GM23248 (cell line): ENCODE measurements at regions not wholly inside any gene's neighbourhood (a gene's known extent, or its start where the extent isn't known, plus 50 kb on each side); places are given as distances from the start of the nearest gene placed in this dataset.
"Not testable (repeated sequence)": the region's sequence is repeated elsewhere in the genome, so short reads cannot be mapped to it uniquely, and the experiment has no call there.

ENCODE experiments used
- DNase-seq: peaks from one replicate; pipeline ENCODE4 v3.0.0-alpha.2; 2015
- H2AFZ ChIP-seq: fragments of 200-600 bp; sonication (generic); 2 replicates; pipeline ENCODE4 v1.6.1; 2016; ENCODE audit warnings: antibody characterized with exemption
- H3F3A ChIP-seq: fragments of 200-600 bp; sonication (generic); 2 replicates; pipeline ENCODE4 v1.6.1; 2016; ENCODE audit warnings: mild to moderate bottlenecking, antibody characterized with exemption, mixed run types; ENCODE audit not compliant: insufficient read depth
- H3K27ac ChIP-seq: fragments of 200-600 bp; sonication (generic); 2 replicates; pipeline ENCODE4 v1.5.1; 2016; ENCODE audit warnings: mild to moderate bottlenecking
- H3K27me3 ChIP-seq: fragments of 200-600 bp; sonication (generic); replicated peaks from 2 replicates; pipeline ENCODE4 v1.6.1; 2016; ENCODE audit warnings: mild to moderate bottlenecking; ENCODE audit not compliant: insufficient read depth
- H3K36me3 ChIP-seq: fragments of 200-600 bp; sonication (generic); 2 replicates; pipeline ENCODE4 v1.6.1; 2016; ENCODE audit warnings: low read depth, mild to moderate bottlenecking
- H3K4me1 ChIP-seq: fragments of 200-600 bp; sonication (generic); 2 replicates; pipeline ENCODE4 v1.6.1; 2016; ENCODE audit warnings: mild to moderate bottlenecking; ENCODE audit not compliant: insufficient read depth
- H3K4me2 ChIP-seq: fragments of 200-600 bp; sonication (generic); one replicate; pipeline ENCODE4 v1.6.1; 2016; ENCODE audit warnings: mild to moderate bottlenecking; ENCODE audit not compliant: unreplicated experiment
- H3K4me3 ChIP-seq: fragments of 200-600 bp; sonication (generic); 2 replicates; pipeline ENCODE4 v1.5.1; 2016; ENCODE audit warnings: mild to moderate bottlenecking
- H3K79me2 ChIP-seq: fragments of 200-600 bp; sonication (generic); 2 replicates; pipeline ENCODE4 v1.6.1; 2016; ENCODE audit warnings: mild to moderate bottlenecking; ENCODE audit not compliant: insufficient read depth
- H3K9ac ChIP-seq: fragments of 200-600 bp; sonication (generic); 2 replicates; pipeline ENCODE4 v1.6.1; 2016; ENCODE audit warnings: mild to moderate bottlenecking
- H3K9me2 ChIP-seq: fragments of 200-600 bp; sonication (generic); 2 replicates; pipeline ENCODE4 v1.6.1; 2016; ENCODE audit warnings: mixed run types, mild to moderate bottlenecking, moderate library complexity; ENCODE audit not compliant: insufficient read depth
- H3K9me3 ChIP-seq: fragments of 200-600 bp; sonication (generic); one replicate; pipeline ENCODE4 v1.6.1; 2017; ENCODE audit warnings: low read depth
- H4K20me1 ChIP-seq: fragments of 200-600 bp; sonication (generic); 2 replicates; pipeline ENCODE4 v1.6.0; 2016; ENCODE audit not compliant: insufficient read depth
- EZH2 ChIP-seq: fragments of 200-600 bp; sonication (generic); IDR thresholded peaks from 2 replicates; pipeline ENCODE4 v1.6.1; 2018; ENCODE audit warnings: antibody characterized with exemption, mild to moderate bottlenecking; ENCODE audit not compliant: insufficient read depth, poor library complexity, severe bottlenecking
- EZH2phosphoT487 ChIP-seq: fragments of 200-600 bp; sonication (generic); IDR thresholded peaks from 2 replicates; pipeline ENCODE4 v1.6.1; 2018; ENCODE audit warnings: antibody characterized with exemption, moderate library complexity, mild to moderate bottlenecking, low read depth; ENCODE audit not compliant: insufficient read depth
- WGBS, 2 experiments: methylation state at CpG; one replicate each; pipeline ENCODE4 v1.1.6; 2015 to 2017; ENCODE audit warnings: low lambda C conversion rate in 2 of 2, low coverage in 1 of 2; ENCODE audit errors: missing lambda C conversion rate in 2 of 2; 5-methylcytosine and 5-hydroxymethylcytosine counted together
- in situ Hi-C: fragments of 300-500 bp; cut with MboI; formaldehyde crosslinking; loops from 2 replicates; pipeline ENCODE4 v1.15.0; 2020

- TF ChIP-seq EZH2, result no peak
- TF ChIP-seq EZH2phosphoT487, result no peak
- no peaks in the 10 kb centered on the region for H4K20me1 ChIP-seq
- no peak overlapping the region for H3K4me2 ChIP-seq
- no peaks in the 10 kb centered on the region for H3K36me3 ChIP-seq
- H3K9ac ChIP-seq, result no peak overlapping the region
- H2AFZ ChIP-seq, result no peak overlapping the region
- in situ Hi-C loops, result no loop called here
- H3K4me1 ChIP-seq, result peaks cover 16% of the 10 kb centered on the region
- H3K4me3 ChIP-seq, result no peak overlapping the region
- WGBS, 2 experiments, result 94 to 97% methylated on average over 2 of the region's 2 CpGs
- H3F3A ChIP-seq, result peaks cover 4% of the 10 kb centered on the region
- no peak for DNase-seq
- no peak overlapping the region for H3K27ac ChIP-seq
- H3K79me2 ChIP-seq, result no peaks in the 10 kb centered on the region
- H3K27me3 ChIP-seq, result no peaks in the 10 kb centered on the region
- H3K9me3 ChIP-seq, result no peaks in the 10 kb centered on the region
- no peaks in the 10 kb centered on the region for H3K9me2 ChIP-seq
Measured at GRCh38 chr6:25199544-25199943, 79.6 kb upstream of the CARMIL1 start.

DNA sequence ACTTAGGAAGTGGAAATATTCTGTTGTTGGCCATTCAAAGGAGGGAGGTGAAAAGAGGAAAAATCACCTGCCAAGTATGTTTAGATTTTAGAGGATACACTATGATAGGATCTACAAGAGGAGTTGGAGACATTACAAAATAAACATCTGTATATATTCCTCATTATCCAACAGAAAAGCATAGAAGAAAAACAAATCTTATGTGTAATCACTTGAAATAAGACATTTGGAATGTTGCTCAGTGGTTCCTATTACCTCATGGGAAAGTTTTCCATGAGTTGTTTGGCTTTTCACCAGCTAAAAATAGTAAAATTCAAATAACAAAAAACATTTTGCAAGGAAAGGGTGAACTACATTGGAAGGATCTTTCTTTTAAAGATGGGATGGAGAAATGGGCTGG, 76.7 kb upstream of the CARMIL1 start:
- H3K9ac ChIP-seq, result no peak overlapping the region

DNA sequence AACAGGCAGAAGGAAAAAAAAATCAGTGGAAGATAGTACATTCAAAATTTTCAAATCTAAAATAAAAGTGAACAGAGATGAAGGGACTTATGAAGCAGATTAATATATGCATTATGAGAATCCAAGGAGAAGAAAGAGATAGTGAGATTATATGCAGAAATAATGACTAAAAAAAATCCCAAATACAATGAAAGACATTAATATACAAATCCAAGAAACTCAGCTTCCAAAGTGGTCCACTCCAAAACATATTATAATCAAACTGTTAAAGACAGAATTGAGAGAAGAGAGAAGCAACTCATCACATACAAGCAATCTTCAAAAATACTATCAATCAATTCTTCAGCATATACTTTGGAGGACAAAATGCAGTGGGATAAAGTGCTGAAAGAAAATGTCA, 73.5 kb upstream of the CARMIL1 start:
- Histone ChIP-seq H3F3A (no peaks in the 10 kb centered on the region), H3K79me2 (no peaks in the 10 kb centered on the region), H3K9ac (no peak overlapping the region), H4K20me1 (no peaks in the 10 kb centered on the region), H2AFZ (no peak overlapping the region), H3K9me2 (no peaks in the 10 kb centered on the region), H3K9me3 (no peaks in the 10 kb centered on the region), H3K4me2 (no peak overlapping the region), H3K36me3 (no peaks in the 10 kb centered on the region), H3K4me3 (no peak overlapping the region), H3K27ac (no peak overlapping the region), H3K27me3 (no peaks in the 10 kb centered on the region), H3K4me1 (peaks cover 13% of the 10 kb centered on the region)
- in situ Hi-C loops, result no loop called here
- no peak for TF ChIP-seq EZH2phosphoT487
- TF ChIP-seq EZH2, result no peak
- DNase-seq, result no peak

More for the DNA sequence above, 76.7 kb upstream of the CARMIL1 start:
- in situ Hi-C loops, result no loop called here
- H3F3A ChIP-seq, result no peaks in the 10 kb centered on the region
- DNase-seq, result peak; percentile 82
- no peak overlapping the region for H3K4me3 ChIP-seq
- no peaks in the 10 kb centered on the region for H3K27me3 ChIP-seq
- H3K4me1 ChIP-seq, result peaks cover 13% of the 10 kb centered on the region
- H4K20me1 ChIP-seq, result no peaks in the 10 kb centered on the region
- no peaks in the 10 kb centered on the region for H3K9me3 ChIP-seq
- H3K79me2 ChIP-seq, result no peaks in the 10 kb centered on the region
- no peaks in the 10 kb centered on the region for H3K9me2 ChIP-seq
- no peaks in the 10 kb centered on the region for H3K36me3 ChIP-seq
- H2AFZ ChIP-seq, result no peak overlapping the region
- no peak for TF ChIP-seq EZH2phosphoT487
- no peak for TF ChIP-seq EZH2
- H3K4me2 ChIP-seq, result no peak overlapping the region
- peak overlapping the region; percentile 27; the same call in 1 of the 2 replicates for H3K27ac ChIP-seq

DNA sequence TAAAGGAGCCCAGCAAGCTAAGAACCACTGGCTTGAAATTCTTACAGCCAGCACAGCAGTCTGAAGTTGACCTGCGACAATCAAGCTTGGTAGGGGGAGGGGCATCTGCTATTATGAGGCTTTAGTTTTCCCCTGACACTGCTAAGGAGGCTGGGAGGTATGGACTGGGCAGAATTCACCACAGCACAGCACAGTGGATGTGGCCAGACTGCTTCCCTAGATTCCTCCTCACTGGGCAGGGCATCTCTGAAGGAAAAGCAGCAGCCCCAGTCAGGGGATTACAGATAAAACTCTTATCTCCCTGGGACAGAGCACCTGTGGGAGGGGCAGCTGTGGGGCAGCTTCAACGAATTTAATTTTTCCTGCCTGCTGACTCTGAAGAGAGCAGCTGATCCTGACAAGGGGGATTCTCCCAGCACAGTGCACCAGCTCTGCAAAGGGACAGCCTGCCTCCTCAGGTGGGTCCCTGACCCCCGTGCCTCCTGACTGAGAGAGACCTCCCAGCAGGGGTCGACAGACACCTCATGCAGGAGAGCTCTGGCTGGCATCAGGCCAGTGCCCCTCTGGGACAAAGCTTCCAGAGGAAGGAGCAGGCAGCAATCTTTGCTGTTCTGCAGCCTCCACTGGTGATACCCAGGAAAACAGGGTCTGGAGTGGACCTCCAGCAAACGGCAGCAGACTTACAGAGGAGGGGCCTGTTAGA, 71.6 kb upstream of the CARMIL1 start:
- H3K9me2 ChIP-seq, H3K79me2 ChIP-seq, H3K9ac ChIP-seq, DNase-seq, H4K20me1 ChIP-seq, H3K27me3 ChIP-seq, H3K36me3 ChIP-seq, H3K4me3 ChIP-seq, H3K9me3 ChIP-seq, H3K27ac ChIP-seq, H3K4me1 ChIP-seq, H3F3A ChIP-seq, H3K4me2 ChIP-seq, H2AFZ ChIP-seq, in situ Hi-C loops: not testable (repeated sequence)
- WGBS, 2 experiments, result 49 to 55% methylated on average over 5 of the region's 5 CpGs

DNA sequence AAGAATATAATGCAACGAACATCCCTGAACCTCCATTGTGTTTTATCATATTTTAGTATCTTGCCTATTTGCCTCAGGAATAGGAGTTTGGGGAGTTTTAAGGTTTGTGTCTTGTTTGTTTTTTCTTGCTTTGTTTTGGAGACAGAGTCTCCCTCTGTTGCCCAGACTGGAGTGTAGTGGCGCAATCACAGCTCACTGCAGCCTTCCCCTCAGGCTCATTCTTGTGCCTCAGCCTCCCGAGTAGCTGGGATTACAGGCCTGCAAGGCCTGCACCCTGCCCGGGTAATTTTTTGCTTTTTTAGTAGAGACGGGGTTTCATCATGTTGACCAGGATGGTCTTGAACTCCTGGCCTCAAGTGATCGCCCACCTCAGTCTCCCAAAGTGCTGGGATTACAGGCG, 63.3 kb upstream of the CARMIL1 start:
- no peak for TF ChIP-seq EZH2
- no peak for DNase-seq
- H3K27ac ChIP-seq, result no peak overlapping the region
- no peak overlapping the region for H3K9ac ChIP-seq
- H3K4me2 ChIP-seq, result no peak overlapping the region
- H2AFZ ChIP-seq, result no peak overlapping the region
- in situ Hi-C loops, result no loop called here
- peaks cover 9% of the 10 kb centered on the region for H3F3A ChIP-seq
- no peaks in the 10 kb centered on the region for H3K27me3 ChIP-seq
- H3K79me2 ChIP-seq, result no peaks in the 10 kb centered on the region
- H3K4me3 ChIP-seq, result no peak overlapping the region
- peaks cover 14% of the 10 kb centered on the region for H3K4me1 ChIP-seq
- WGBS, 2 experiments, result 86% methylated on average over 7 of the region's 7 CpGs
- H4K20me1 ChIP-seq, result no peaks in the 10 kb centered on the region
- no peaks in the 10 kb centered on the region for H3K36me3 ChIP-seq
- H3K9me2 ChIP-seq, result no peaks in the 10 kb centered on the region
- H3K9me3 ChIP-seq, result no peaks in the 10 kb centered on the region
